ENCODE measurements at regions not wholly inside any gene's neighbourhood (a gene's known extent, or its start where the extent isn't known, plus 50 kb on each side); places are given as distances from the start of the nearest gene placed in this dataset.

DNA sequence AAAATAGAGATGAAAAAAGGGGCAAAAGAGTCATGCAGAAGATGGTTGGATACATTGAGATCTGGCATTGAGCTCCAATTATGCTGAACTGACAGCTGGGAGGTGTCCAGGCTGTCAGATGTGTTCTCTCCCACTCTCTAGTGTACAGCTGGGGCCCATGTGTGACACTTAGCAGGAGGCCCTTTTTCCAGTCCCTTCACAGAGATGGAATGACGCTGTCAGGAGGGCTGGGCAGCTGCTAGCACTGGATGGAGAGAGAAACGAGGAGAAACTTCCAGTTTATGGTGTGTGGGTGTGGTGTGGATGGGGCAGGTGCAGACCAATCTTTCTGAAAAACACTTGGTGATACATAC, 437.7 kb upstream of the HS6ST1 start:
- no peak for TF ChIP-seq CTCF (IDR thresholded peaks at IDR 0.05; ENCODE audit: low read depth, low read length)
- H3K4me3 ChIP-seq (replicated peaks in 1 of 2; ENCODE audit: low read depth in 2 of 2, low read length in 2 of 2): no peak overlapping the region
- DNase-seq (ENCODE audit: low read depth in 2 of 2): no peak

DNA sequence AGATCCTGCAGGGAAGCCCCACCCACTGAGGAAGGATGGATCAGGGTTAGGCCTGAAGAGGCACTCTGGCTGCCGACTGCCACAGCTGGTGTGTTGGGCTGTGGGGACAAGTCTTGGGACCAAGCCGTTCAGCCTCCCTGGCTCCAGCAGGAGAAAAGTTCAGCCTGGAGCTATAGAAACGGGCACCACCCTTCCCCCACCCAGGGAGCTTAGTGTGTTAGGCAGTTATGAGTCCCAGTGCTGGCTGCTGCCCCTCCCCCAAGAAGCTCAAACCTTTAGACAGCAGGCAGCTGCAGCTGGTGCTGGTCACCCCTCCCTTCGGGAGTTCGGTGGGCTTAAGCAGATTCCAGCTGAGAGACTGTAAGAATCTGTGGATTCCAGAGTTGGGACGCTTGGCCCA, 447.1 kb upstream of the HS6ST1 start:
- no peak for TF ChIP-seq CTCF (IDR thresholded peaks at IDR 0.05; ENCODE audit: low read depth, low read length)
- no peak for DNase-seq (ENCODE audit: low read depth in 2 of 2)
- no peak overlapping the region for H3K4me3 ChIP-seq (replicated peaks in 1 of 2; ENCODE audit: low read depth in 2 of 2, low read length in 2 of 2)

DNA sequence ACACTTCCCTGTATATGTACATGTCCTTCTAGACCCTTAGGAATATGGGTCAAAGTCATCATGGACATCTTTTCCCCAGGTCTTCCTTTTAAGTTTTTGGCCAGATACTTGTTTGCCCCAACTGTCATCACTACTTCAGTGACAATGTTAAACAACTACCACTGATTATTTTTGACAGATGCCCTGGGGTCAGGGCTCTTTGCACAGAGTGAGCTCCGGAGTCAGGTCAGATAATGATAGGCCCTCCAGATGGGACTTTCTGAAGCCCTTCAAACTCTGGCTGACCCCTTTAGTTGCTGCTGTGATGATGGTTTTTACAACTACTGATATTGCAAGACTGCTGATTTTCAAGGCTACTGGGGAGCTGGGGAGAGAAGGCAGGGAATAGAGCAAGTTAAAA, 449.4 kb upstream of the HS6ST1 start:
- TF ChIP-seq CTCF (IDR thresholded peaks at IDR 0.05; ENCODE audit: low read depth, low read length): no peak

GRCh38 chr2:128769457-128770142, 450.9 kb upstream of the HS6ST1 start:
- DNase-seq (ENCODE audit: low read depth in 2 of 2): no peak
- no peak for TF ChIP-seq CTCF (IDR thresholded peaks at IDR 0.05; ENCODE audit: low read depth, low read length)
- no peak overlapping the region for H3K4me3 ChIP-seq (replicated peaks in 1 of 2; ENCODE audit: low read depth in 2 of 2, low read length in 2 of 2)

More for the DNA sequence above, 449.4 kb upstream of the HS6ST1 start:
- no peak for DNase-seq (ENCODE audit: low read depth in 2 of 2)
- H3K4me3 ChIP-seq (replicated peaks in 1 of 2; ENCODE audit: low read depth in 2 of 2, low read length in 2 of 2): no peak overlapping the region

- no peak for TF ChIP-seq CTCF (IDR thresholded peaks at IDR 0.05; ENCODE audit: low read depth, low read length)
- no peak for DNase-seq (ENCODE audit: low read depth in 2 of 2)
- H3K4me3 ChIP-seq (replicated peaks in 1 of 2; ENCODE audit: low read depth in 2 of 2, low read length in 2 of 2): no peak overlapping the region
These were observed 451.7 kb upstream of the HS6ST1 start for GRCh38 chr2:128770143-128771085.

- H3K4me3 ChIP-seq (replicated peaks in 1 of 2; ENCODE audit: low read depth in 2 of 2, low read length in 2 of 2): no peak overlapping the region
- no peak for TF ChIP-seq CTCF (IDR thresholded peaks at IDR 0.05; ENCODE audit: low read depth, low read length)
- DNase-seq (ENCODE audit: low read depth in 2 of 2): no peak
These were observed 452.7 kb upstream of the HS6ST1 start for GRCh38 chr2:128771401-128771800.
